SK-N-SH (cell line): ENCODE measurements at regions not wholly inside any gene's neighbourhood (a gene's known extent, or its start where the extent isn't known, plus 50 kb on each side); places are given as distances from the start of the nearest gene placed in this dataset.

ENCODE experiments used
- CTCF ChIA-PET: fragments of 300-600, 350-600 bp; formaldehyde crosslinking; extraction: SDS; loops from one replicate; lab custom pipeline; 2021; lab: Yijun Ruan, JAX
- POLR2A ChIA-PET: fragments of 350-600 bp; sonication (Branson Sonifier 250); formaldehyde crosslinking; extraction: SDS; loops from one replicate; lab custom pipeline; 2020; ENCODE audit warnings: antibody characterized with exemption, inconsistent platforms; lab: Yijun Ruan, JAX
- DNase-seq: peaks from one replicate; pipeline ENCODE4 v3.0.0; 2012
- H2AFZ ChIP-seq: fragments of 200-600 bp; sonication (generic); 2 replicates; pipeline ENCODE4 v1.8.1; 2016; ENCODE audit warnings: antibody characterized with exemption, mild to moderate bottlenecking, low read depth
- H3F3A ChIP-seq: fragments of 200-600 bp; sonication (generic); replicated peaks from 2 replicates; pipeline ENCODE3; 2016; ENCODE audit warnings: antibody characterized with exemption, mild to moderate bottlenecking; ENCODE audit not compliant: insufficient read depth
- H3K27ac ChIP-seq, 2 experiments: fragments of 200-500 bp in 1 of 2; fragments of 200-600 bp in 1 of 2; sonication (Bioruptor generic) in 1 of 2; sonication (generic), shearing (Covaris generic) in 1 of 2; 2 replicates each; pipeline versions ENCODE4 v1.5.1 to v1.6.1; 2014 to 2016; ENCODE audit warnings: low read depth in 2 of 2, inconsistent platforms in 1 of 2, low read length in 1 of 2, mild to moderate bottlenecking in 1 of 2, mixed read lengths in 1 of 2
- H3K27me3 ChIP-seq: fragments of 200-600 bp; sonication (generic), shearing (Covaris generic); 2 replicates; pipeline ENCODE4 v1.6.1; 2016; ENCODE audit warnings: mixed run types; ENCODE audit not compliant: insufficient read depth
- H3K36me3 ChIP-seq, 2 experiments: fragments of 200-500 bp in 1 of 2; fragments of 200-600 bp in 1 of 2; sonication (Bioruptor generic) in 1 of 2; sonication (generic) in 1 of 2; replicated peaks in 1 of 2; 2 replicates each; pipeline versions ENCODE3 to v1.5.1; 2014 to 2016; ENCODE audit warnings: low read length in 1 of 2, mild to moderate bottlenecking in 1 of 2; ENCODE audit not compliant: insufficient read depth in 2 of 2, control insufficient read depth in 1 of 2
- H3K4me1 ChIP-seq, 2 experiments: fragments of 200-500 bp in 1 of 2; fragments of 200-600 bp in 1 of 2; sonication (Bioruptor generic) in 1 of 2; sonication (generic), shearing (Covaris generic) in 1 of 2; 2 replicates each; pipeline versions ENCODE4 v1.5.1 to v1.6.1; 2014 to 2016; ENCODE audit warnings: low read depth in 1 of 2, low read length in 1 of 2, mixed run types in 1 of 2; ENCODE audit not compliant: insufficient read depth in 2 of 2, control insufficient read depth in 1 of 2
- H3K4me2 ChIP-seq: fragments of 200-600 bp; sonication (generic), shearing (Covaris generic); 2 replicates; pipeline ENCODE4 v1.6.1; 2017; ENCODE audit warnings: mixed run types
- H3K4me3 ChIP-seq, 2 experiments: fragments of 200-500 bp in 1 of 2; fragments of 200-600 bp in 1 of 2; sonication (Bioruptor generic) in 1 of 2; sonication (generic), shearing (Covaris generic) in 1 of 2; 2 replicates each; pipeline versions ENCODE4 v1.5.1 to v1.8.1; 2014 to 2016; ENCODE audit warnings: low read depth in 2 of 2, inconsistent platforms in 1 of 2, low read length in 1 of 2, mild to moderate bottlenecking in 1 of 2, mixed read lengths in 1 of 2, moderate library complexity in 1 of 2
- H3K79me2 ChIP-seq: fragments of 200-600 bp; sonication (generic); 2 replicates; pipeline ENCODE4 v1.8.1; 2017; ENCODE audit warnings: mild to moderate bottlenecking; ENCODE audit not compliant: insufficient read depth
- H3K9ac ChIP-seq: fragments of 200-600 bp; sonication (generic); 2 replicates; pipeline ENCODE4 v1.6.1; 2017; ENCODE audit warnings: mixed run types
- H3K9me2 ChIP-seq: fragments of 200-600 bp; sonication (generic); 2 replicates; pipeline ENCODE4 v1.6.1; 2017; ENCODE audit warnings: mixed run types
- H3K9me3 ChIP-seq: fragments of 200-600 bp; sonication (generic); 2 replicates; pipeline ENCODE4 v1.6.1; 2017; ENCODE audit warnings: mixed run types, mild to moderate bottlenecking, moderate library complexity
- H4K20me1 ChIP-seq: fragments of 200-600 bp; sonication (generic); 2 replicates; pipeline ENCODE4 v1.6.1; 2017; ENCODE audit warnings: mild to moderate bottlenecking, mixed run types; ENCODE audit not compliant: insufficient read depth
- CHD2 ChIP-seq: fragments of 150-350 bp; IDR thresholded peaks from 2 replicates; pipeline ENCODE4 v1.6.1; 2018; ENCODE audit warnings: low read length; ENCODE audit not compliant: partially characterized antibody
- ELF1 ChIP-seq: IDR thresholded peaks from 2 replicates; pipeline ENCODE4 v1.4.0; 2012
- EZH2phosphoT487 ChIP-seq: fragments of 200-600 bp; sonication (generic); IDR thresholded peaks from 2 replicates; pipeline ENCODE4 v1.6.1; 2017; ENCODE audit warnings: low read depth, mixed run types, mild to moderate bottlenecking, antibody characterized with exemption, moderate library complexity, borderline replicate concordance
- FOXJ3 ChIP-seq: sonication (generic); formaldehyde crosslinking; IDR thresholded peaks from 2 replicates; pipeline ENCODE4 v1.5.1; 2020; ENCODE audit warnings: mild to moderate bottlenecking, missing genetic modification reagents
- FOXM1 ChIP-seq: IDR thresholded peaks from 2 replicates; pipeline ENCODE4 v1.4.0; 2012; ENCODE audit warnings: low read depth, mild to moderate bottlenecking
- GATA2 ChIP-seq: sonication (generic); formaldehyde crosslinking; IDR thresholded peaks from 2 replicates; pipeline ENCODE4 v1.5.0; 2020; ENCODE audit warnings: mild to moderate bottlenecking, missing genetic modification reagents
- IRF3 ChIP-seq: fragments of 150-350 bp; IDR thresholded peaks from 2 replicates; pipeline ENCODE4 v1.6.1; 2016; ENCODE audit warnings: mild to moderate bottlenecking, low read depth, low read length
- JUND ChIP-seq: IDR thresholded peaks from 2 replicates; pipeline ENCODE4 v1.4.0; 2012
- MEF2A ChIP-seq: IDR thresholded peaks from 2 replicates; pipeline ENCODE4 v1.4.0; 2012; ENCODE audit warnings: low read depth, borderline replicate concordance
- NRF1 ChIP-seq: IDR thresholded peaks from 2 replicates; pipeline ENCODE4 v1.6.1; 2012; ENCODE audit warnings: low read depth, mild to moderate bottlenecking, low read length
- POLR2AphosphoS5 ChIP-seq: IDR thresholded peaks from 2 replicates; pipeline ENCODE4 v1.6.1; 2012; ENCODE audit warnings: low read depth, low read length
- RAD21 ChIP-seq: IDR thresholded peaks from 2 replicates; pipeline ENCODE4 v1.6.1; 2012; ENCODE audit warnings: mild to moderate bottlenecking, low read length
- RCOR1 ChIP-seq: fragments of 150-350 bp; IDR thresholded peaks from 2 replicates; pipeline ENCODE4 v1.6.1; 2017; ENCODE audit warnings: antibody characterized with exemption, low read length
- TAF1 ChIP-seq: IDR thresholded peaks from 2 replicates; pipeline ENCODE4 v1.6.1; 2012; ENCODE audit warnings: low read depth, mild to moderate bottlenecking, low read length, moderate library complexity, borderline replicate concordance
- TCF12 ChIP-seq: IDR thresholded peaks from 2 replicates; pipeline ENCODE4 v1.4.0; 2012
- TEAD4 ChIP-seq: IDR thresholded peaks from 2 replicates; pipeline ENCODE4 v1.4.0; 2012; ENCODE audit warnings: mild to moderate bottlenecking, borderline replicate concordance; ENCODE audit not compliant: insufficient read depth
- ZBTB33 ChIP-seq: IDR thresholded peaks from 2 replicates; pipeline ENCODE4 v1.4.0; 2012; ENCODE audit warnings: low read depth, borderline replicate concordance
- WGBS: methylation state at CpG from one replicate; pipeline ENCODE4 v1.1.6; 2017; ENCODE audit warnings: low lambda C conversion rate; 5-methylcytosine and 5-hydroxymethylcytosine counted together

DNA sequence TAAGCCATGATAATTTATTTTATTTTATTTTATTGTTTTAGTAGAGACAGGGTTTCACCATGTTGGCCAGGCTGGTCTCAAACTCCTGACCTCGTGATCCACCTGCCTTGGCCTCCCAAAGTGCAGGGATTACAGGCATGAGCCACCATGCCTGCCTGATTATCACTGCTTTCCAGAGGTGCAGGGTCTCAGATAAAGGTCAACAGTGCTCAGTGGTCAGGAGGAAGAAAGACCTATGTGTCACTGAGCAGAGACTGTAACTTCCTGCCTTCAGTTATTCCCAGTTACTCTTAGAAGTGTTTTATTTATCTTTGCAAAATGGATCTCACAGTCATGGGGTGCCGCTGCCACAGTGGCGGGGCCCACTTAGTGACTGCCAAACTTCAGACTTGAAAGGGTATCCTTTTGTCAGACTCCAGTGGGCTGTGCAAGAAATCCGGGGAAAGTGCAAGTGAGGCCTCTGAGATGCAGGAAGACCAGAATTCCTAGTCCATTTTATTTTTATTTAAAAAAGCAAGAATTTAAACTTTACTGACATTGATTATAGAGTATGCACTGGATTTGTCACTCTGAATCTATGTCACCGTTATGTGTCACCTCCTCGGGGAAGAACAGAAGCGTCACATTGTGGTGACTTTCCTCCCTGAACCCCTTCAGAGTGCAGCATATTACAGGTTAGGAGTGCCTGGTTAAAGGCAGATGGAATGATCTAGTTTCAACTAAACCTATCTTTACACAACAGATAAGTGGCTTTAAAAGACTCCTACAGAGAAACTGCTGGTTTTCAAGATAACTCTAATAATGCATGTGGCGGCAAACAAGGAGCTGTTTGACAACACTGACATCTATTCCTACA, 59.1 kb upstream of the BICD1 start:
- Histone ChIP-seq H3K4me3 (no peak overlapping the region), H3K4me1 (no peaks in the 10 kb centered on the region), H3K79me2 (no peaks in the 10 kb centered on the region), H3K27ac (no peak overlapping the region), H3K9me3 (no peaks in the 10 kb centered on the region), H3F3A (peaks cover 3% of the 10 kb centered on the region), H3K36me3 (no peaks in the 10 kb centered on the region), H3K4me2 (no peak overlapping the region), H2AFZ (no peak overlapping the region), H4K20me1 (no peaks in the 10 kb centered on the region), H3K27me3 (no peaks in the 10 kb centered on the region), H3K9me2 (no peaks in the 10 kb centered on the region), H3K9ac (no peak overlapping the region)
- WGBS = 89% methylated on average over 8 of the region's 8 CpGs
- TF ChIP-seq RAD21 = no peak
- TF ChIP-seq FOXM1 = no peak
- TF ChIP-seq NRF1 = no peak
- TF ChIP-seq MEF2A = no peak
- no peak for TF ChIP-seq ELF1
- TF ChIP-seq JUND = no peak
- no peak for TF ChIP-seq TAF1
- TF ChIP-seq TEAD4 = no peak
- TF ChIP-seq FOXJ3 (CRISPR knock-in tag) = no peak
- no peak for TF ChIP-seq IRF3
- no peak for TF ChIP-seq GATA2
- ChIA-PET CTCF (no interaction called here), POLR2A (no interaction called here)
- DNase-seq = no peak

- no peak overlapping the region for H3K4me3 ChIP-seq
- H3K9ac ChIP-seq = no peak overlapping the region
- POLR2A ChIA-PET = no interaction called here
- no peak for TF ChIP-seq POLR2AphosphoS5
- no peak for TF ChIP-seq MEF2A
- TF ChIP-seq CHD2 = no peak
- TF ChIP-seq TCF12 = no peak
- no peak for TF ChIP-seq RCOR1
- TF ChIP-seq FOXJ3 (CRISPR knock-in tag) = no peak
- no peak for TF ChIP-seq ZBTB33
- no peak for TF ChIP-seq EZH2phosphoT487
- no peak overlapping the region for H3K27ac ChIP-seq
- no peaks in the 10 kb centered on the region for H3K4me1 ChIP-seq
- H3K9me3 ChIP-seq = no peaks in the 10 kb centered on the region
- no peaks in the 10 kb centered on the region for H3K9me2 ChIP-seq
- H3K27me3 ChIP-seq = no peaks in the 10 kb centered on the region
- H2AFZ ChIP-seq = no peak overlapping the region
- H3K36me3 ChIP-seq = no peaks in the 10 kb centered on the region
- peaks cover 3% of the 10 kb centered on the region for H3F3A ChIP-seq
- CTCF ChIA-PET = no interaction called here
- no peaks in the 10 kb centered on the region for H4K20me1 ChIP-seq
- no peak for DNase-seq
- WGBS = 70% methylated on average over 5 of the region's 5 CpGs
- no peak overlapping the region for H3K4me2 ChIP-seq
- no peaks in the 10 kb centered on the region for H3K79me2 ChIP-seq
Measured at GRCh38 chr12:32048791-32049190, 57.9 kb upstream of the BICD1 start.
